Gastrocnemius medialis (tissue), 4 donors: ENCODE measurements at regions not wholly inside any gene's neighbourhood (a gene's known extent, or its start where the extent isn't known, plus 50 kb on each side); places are given as distances from the start of the nearest gene placed in this dataset.

Experiments used
- POLR2A ChIP-seq, 2 donors: fragments of 450-650 bp; IDR thresholded peaks; one replicate each; pipeline ENCODE4 v1.6.1; 2017; ENCODE audit warnings: antibody characterized with exemption in 2 of 2, mild to moderate bottlenecking in 2 of 2, moderate library complexity in 2 of 2
- TF ChIP-seq, protein P1 (sequence below), 5 experiments: fragments of 450-650 bp in 3 of 5; fragments of 200-600 bp in 2 of 5; sonication (generic) in 2 of 5; IDR thresholded peaks in 4 of 5; conservative IDR thresholded peaks in 1 of 5; 1 replicate in 4 of 5; 2 replicates in 1 of 5; pipeline ENCODE4 v1.5.1; 2016 to 2019; ENCODE audit warnings: antibody characterized with exemption in 5 of 5, mild to moderate bottlenecking in 3 of 5, moderate library complexity in 3 of 5

DNA sequence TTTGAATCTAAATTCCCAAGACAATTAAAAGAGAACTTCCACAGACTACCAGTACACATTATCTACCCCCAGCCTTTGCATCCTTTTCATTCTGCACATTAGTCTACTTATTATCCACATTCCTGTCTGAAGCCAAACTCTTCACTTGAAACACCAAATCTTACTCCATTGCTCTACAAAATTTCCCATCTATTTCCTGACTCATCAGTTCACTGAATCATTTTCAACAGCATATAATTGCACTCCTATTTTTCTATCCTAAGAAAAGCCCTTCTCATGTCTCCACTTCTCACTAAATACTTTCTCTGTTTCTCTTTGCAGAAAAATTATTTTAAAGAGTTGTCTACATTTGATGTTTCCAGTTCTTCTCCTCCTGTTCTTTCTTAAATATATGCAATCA is 239.4 kb upstream of the FERMT1 start:
- no peak for TF ChIP-seq POLR2A (IDR thresholded peaks at IDR 0.05)
- TF ChIP-seq, protein P1, sequence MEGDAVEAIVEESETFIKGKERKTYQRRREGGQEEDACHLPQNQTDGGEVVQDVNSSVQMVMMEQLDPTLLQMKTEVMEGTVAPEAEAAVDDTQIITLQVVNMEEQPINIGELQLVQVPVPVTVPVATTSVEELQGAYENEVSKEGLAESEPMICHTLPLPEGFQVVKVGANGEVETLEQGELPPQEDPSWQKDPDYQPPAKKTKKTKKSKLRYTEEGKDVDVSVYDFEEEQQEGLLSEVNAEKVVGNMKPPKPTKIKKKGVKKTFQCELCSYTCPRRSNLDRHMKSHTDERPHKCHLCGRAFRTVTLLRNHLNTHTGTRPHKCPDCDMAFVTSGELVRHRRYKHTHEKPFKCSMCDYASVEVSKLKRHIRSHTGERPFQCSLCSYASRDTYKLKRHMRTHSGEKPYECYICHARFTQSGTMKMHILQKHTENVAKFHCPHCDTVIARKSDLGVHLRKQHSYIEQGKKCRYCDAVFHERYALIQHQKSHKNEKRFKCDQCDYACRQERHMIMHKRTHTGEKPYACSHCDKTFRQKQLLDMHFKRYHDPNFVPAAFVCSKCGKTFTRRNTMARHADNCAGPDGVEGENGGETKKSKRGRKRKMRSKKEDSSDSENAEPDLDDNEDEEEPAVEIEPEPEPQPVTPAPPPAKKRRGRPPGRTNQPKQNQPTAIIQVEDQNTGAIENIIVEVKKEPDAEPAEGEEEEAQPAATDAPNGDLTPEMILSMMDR (IDR thresholded peaks at IDR 0.05 in 4 of 5, conservative IDR thresholded peaks at IDR 0.05 in 1 of 5), result no peak
